Neural crest cell (in vitro differentiated cells): ENCODE measurements at regions not wholly inside any gene's neighbourhood (a gene's known extent, or its start where the extent isn't known, plus 50 kb on each side); places are given as distances from the start of the nearest gene placed in this dataset.
"Not testable (repeated sequence)": the region's sequence is repeated elsewhere in the genome, so short reads cannot be mapped to it uniquely, and the experiment has no call there.

ENCODE experiments used
- DNase-seq: peaks from one replicate; pipeline ENCODE4 v3.0.0; 2021; ENCODE audit warnings: low read depth, mixed read lengths, low spot score
- H3K27ac Mint-ChIP-seq: one replicate; pipeline ENCODE4 v1.8.0; 2021; ENCODE audit warnings: mild to moderate bottlenecking, mixed read lengths; ENCODE audit not compliant: unreplicated experiment
- H3K27me3 Mint-ChIP-seq: 2 replicates; pipeline ENCODE4 v1.8.0; 2021; ENCODE audit warnings: low read depth, mild to moderate bottlenecking, mixed read lengths
- H3K36me3 Mint-ChIP-seq: 2 replicates; pipeline ENCODE4 v1.8.0; 2021; ENCODE audit warnings: low read depth, mild to moderate bottlenecking, mixed read lengths
- H3K4me1 Mint-ChIP-seq: 2 replicates; pipeline ENCODE4 v1.8.0; 2021; ENCODE audit warnings: mixed read lengths
- H3K4me3 Mint-ChIP-seq: one replicate; pipeline ENCODE4 v1.8.0; 2021; ENCODE audit warnings: mild to moderate bottlenecking, mixed read lengths
- H3K9me3 Mint-ChIP-seq: 2 replicates; pipeline ENCODE4 v1.8.0; 2021; ENCODE audit warnings: mixed read lengths
- CTCF ChIP-seq: fragments of 200-600 bp; sonication (generic); conservative IDR thresholded peaks from 2 replicates; pipeline ENCODE4 v1.5.0; 2021; ENCODE audit warnings: antibody characterized with exemption, mild to moderate bottlenecking

GRCh38 chr15:59794229-59794886 is 105.2 kb upstream of the BNIP2 start:
- no peaks in the 10 kb centered on the region for H3K9me3 Mint-ChIP-seq
- no peak overlapping the region for H3K4me3 Mint-ChIP-seq
- H3K27me3 Mint-ChIP-seq: peaks cover 11% of the 10 kb centered on the region
- peaks cover 14% of the 10 kb centered on the region for H3K4me1 Mint-ChIP-seq
- no peak for TF ChIP-seq CTCF
- no peaks in the 10 kb centered on the region for H3K36me3 Mint-ChIP-seq
- no peak overlapping the region for H3K27ac Mint-ChIP-seq
- DNase-seq: no peak

- DNase-seq: no peak
- H3K4me3 Mint-ChIP-seq: no peak overlapping the region
- peaks cover 11% of the 10 kb centered on the region for H3K27me3 Mint-ChIP-seq
- TF ChIP-seq CTCF: no peak
- H3K4me1 Mint-ChIP-seq: peaks cover 14% of the 10 kb centered on the region
- no peaks in the 10 kb centered on the region for H3K9me3 Mint-ChIP-seq
- H3K27ac Mint-ChIP-seq: no peak overlapping the region
- no peaks in the 10 kb centered on the region for H3K36me3 Mint-ChIP-seq
Observed at GRCh38 chr15:59792359-59792758, 103.2 kb upstream of the BNIP2 start.

- no peaks in the 10 kb centered on the region for H3K36me3 Mint-ChIP-seq
- peaks cover 14% of the 10 kb centered on the region for H3K4me1 Mint-ChIP-seq
- no peak overlapping the region for H3K4me3 Mint-ChIP-seq
- H3K27ac Mint-ChIP-seq: no peak overlapping the region
- DNase-seq: no peak
- peaks cover 11% of the 10 kb centered on the region for H3K27me3 Mint-ChIP-seq
- no peaks in the 10 kb centered on the region for H3K9me3 Mint-ChIP-seq
- no peak for TF ChIP-seq CTCF
Observed at GRCh38 chr15:59791755-59792154, 102.6 kb upstream of the BNIP2 start.

GRCh38 chr15:59791079-59791478 is 102.0 kb upstream of the BNIP2 start:
- Mint-ChIP-seq H3K27ac (no peak overlapping the region), H3K4me1 (peaks cover 14% of the 10 kb centered on the region), H3K36me3 (no peaks in the 10 kb centered on the region), H3K4me3 (no peak overlapping the region), H3K9me3 (no peaks in the 10 kb centered on the region), H3K27me3 (peaks cover 8% of the 10 kb centered on the region)
- no peak for TF ChIP-seq CTCF
- DNase-seq: no peak

GRCh38 chr15:59786466-59786865 is 97.3 kb upstream of the BNIP2 start:
- not testable (repeated sequence) for H3K9me3 Mint-ChIP-seq, H3K27ac Mint-ChIP-seq, DNase-seq, H3K36me3 Mint-ChIP-seq, H3K4me1 Mint-ChIP-seq, H3K4me3 Mint-ChIP-seq, H3K27me3 Mint-ChIP-seq

GRCh38 chr15:59785981-59786380 is 96.9 kb upstream of the BNIP2 start:
- H3K9me3 Mint-ChIP-seq, DNase-seq, H3K36me3 Mint-ChIP-seq, H3K4me1 Mint-ChIP-seq, H3K4me3 Mint-ChIP-seq, H3K27ac Mint-ChIP-seq, H3K27me3 Mint-ChIP-seq: not testable (repeated sequence)

GRCh38 chr15:59783774-59784520 is 94.8 kb upstream of the BNIP2 start:
- H3K27ac Mint-ChIP-seq, H3K9me3 Mint-ChIP-seq, H3K4me3 Mint-ChIP-seq, DNase-seq, H3K4me1 Mint-ChIP-seq, H3K36me3 Mint-ChIP-seq, H3K27me3 Mint-ChIP-seq: not testable (repeated sequence)
